KBM-7 (cell line): ENCODE measurements at regions not wholly inside any gene's neighbourhood (a gene's known extent, or its start where the extent isn't known, plus 50 kb on each side); places are given as distances from the start of the nearest gene placed in this dataset.

ENCODE experiments used
- DNase-seq: peaks from one replicate; pipeline ENCODE4 v3.0.0-alpha.2; 2015
- in situ Hi-C: fragments of 300-500 bp; cut with MboI; formaldehyde crosslinking; loops from 2 replicates; pipeline ENCODE4 v1.14.3; 2020; ENCODE audit warnings: low sequenced_read_pairs, low pct_unique_long_range_greater_than_20kb, mixed read lengths

- no peak for DNase-seq
- in situ Hi-C loops: no loop called here
Measured at GRCh38 chr4:187183826-187184225, 460.2 kb upstream of the FAT1 start.

- in situ Hi-C loops: no loop called here
- DNase-seq: no peak
Measured at GRCh38 chr4:187184508-187184907, 460.9 kb upstream of the FAT1 start.

GRCh38 chr4:187188118-187188517, 464.5 kb upstream of the FAT1 start:
- DNase-seq: no peak
- in situ Hi-C loops: no loop called here

GRCh38 chr4:187188741-187189140, 465.1 kb upstream of the FAT1 start:
- in situ Hi-C loops: no loop called here
- DNase-seq: no peak

GRCh38 chr4:187190390-187190789, 466.7 kb upstream of the FAT1 start:
- no peak for DNase-seq
- in situ Hi-C loops: no loop called here

- in situ Hi-C loops: no loop called here
- no peak for DNase-seq
Measured at GRCh38 chr4:187191676-187192075, 468.0 kb upstream of the FAT1 start.

- no peak for DNase-seq
Measured at GRCh38 chr4:187192266-187192665, 468.6 kb upstream of the FAT1 start.

GRCh38 chr4:187193141-187193540, 469.5 kb upstream of the FAT1 start:
- no peak for DNase-seq
- in situ Hi-C loops: no loop called here

More at GRCh38 chr4:187192266-187192665, 468.6 kb upstream of the FAT1 start:
- in situ Hi-C loops: no loop called here

- no peak for DNase-seq
- in situ Hi-C loops: no loop called here
Measured at GRCh38 chr4:187204389-187204918, 480.8 kb upstream of the FAT1 start.

GRCh38 chr4:187207931-187208330, 484.3 kb upstream of the FAT1 start:
- in situ Hi-C loops: no loop called here
- no peak for DNase-seq

- in situ Hi-C loops: no loop called here
- DNase-seq: no peak
Measured at GRCh38 chr4:187208651-187209050, 485.0 kb upstream of the FAT1 start.

GRCh38 chr4:187209921-187210613, 486.4 kb upstream of the FAT1 start:
- in situ Hi-C loops: no loop called here
- no peak for DNase-seq

- in situ Hi-C loops: no loop called here
- no peak for DNase-seq
Measured at GRCh38 chr4:187212446-187213080, 488.9 kb upstream of the FAT1 start.

GRCh38 chr4:187215438-187215837, 491.8 kb upstream of the FAT1 start:
- DNase-seq: no peak
- in situ Hi-C loops: no loop called here

GRCh38 chr4:187218705-187219245, 495.1 kb upstream of the FAT1 start:
- DNase-seq: no peak
- in situ Hi-C loops: no loop called here

- DNase-seq: no peak
- in situ Hi-C loops: no loop called here
Measured at GRCh38 chr4:187224560-187224959, 500.9 kb upstream of the FAT1 start.

GRCh38 chr4:187227907-187228704, 504.4 kb upstream of the FAT1 start:
- in situ Hi-C loops: no loop called here
- no peak for DNase-seq

GRCh38 chr4:187232196-187232595, 508.5 kb upstream of the FAT1 start:
- in situ Hi-C loops: no loop called here
- DNase-seq: no peak

- in situ Hi-C loops: no loop called here
- no peak for DNase-seq
Measured at GRCh38 chr4:187232796-187233195, 509.1 kb upstream of the FAT1 start.
